PC-9 (cell line): ENCODE measurements at regions not wholly inside any gene's neighbourhood (a gene's known extent, or its start where the extent isn't known, plus 50 kb on each side); places are given as distances from the start of the nearest gene placed in this dataset.

Experiments
- CTCF ChIP-seq: fragments of 200-600 bp; sonication (generic); conservative IDR thresholded peaks from 2 replicates; pipeline ENCODE4 v1.6.1; 2017; ENCODE audit warnings: mixed run types, antibody characterized with exemption, mild to moderate bottlenecking, moderate library complexity
- EZH2 ChIP-seq: fragments of 200-600 bp; sonication (generic); IDR thresholded peaks from 2 replicates; pipeline ENCODE4 v1.8.0; 2017; ENCODE audit warnings: antibody characterized with exemption, low read depth

- TF ChIP-seq CTCF (no peak), EZH2 (no peak)
Observed at GRCh38 chr4:116108606-116109005, 976.8 kb downstream of the TRAM1L1 start.
